GM15510 (cell line): ENCODE measurements at regions not wholly inside any gene's neighbourhood (a gene's known extent, or its start where the extent isn't known, plus 50 kb on each side); places are given as distances from the start of the nearest gene placed in this dataset.

Experiments
- POLR2A ChIP-seq: IDR thresholded peaks from 3 replicates; pipeline ENCODE4 v1.6.1; 2011; ENCODE audit warnings: borderline replicate concordance; ENCODE audit not compliant: insufficient read length; ENCODE audit errors: extremely low read depth

- TF ChIP-seq POLR2A, result no peak
Observed at GRCh38 chr14:71300566-71301330, 393.5 kb downstream of the PCNX1 start.

- no peak for TF ChIP-seq POLR2A
Observed at GRCh38 chr14:71301611-71302010, 394.4 kb downstream of the PCNX1 start.

DNA sequence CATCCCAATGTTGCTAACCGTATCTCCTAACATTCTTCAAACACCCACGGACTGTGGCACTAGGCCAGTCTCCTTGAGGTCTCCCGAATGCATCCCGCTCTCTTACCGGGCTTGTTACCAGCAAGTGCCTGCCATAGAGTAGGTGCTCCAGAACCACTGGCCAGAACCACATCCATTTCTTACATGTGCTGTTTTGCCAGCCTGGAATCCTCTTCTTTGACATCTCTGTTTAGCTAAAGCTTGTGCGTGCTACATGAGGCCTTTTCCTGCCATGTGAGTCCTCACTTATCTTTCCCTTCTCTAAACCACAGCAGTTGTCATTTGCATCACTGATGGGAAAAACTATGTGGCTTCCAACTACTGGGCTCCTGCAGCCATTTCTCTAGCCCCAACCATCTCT is 397.4 kb downstream of the PCNX1 start:
- TF ChIP-seq POLR2A, result no peak

DNA sequence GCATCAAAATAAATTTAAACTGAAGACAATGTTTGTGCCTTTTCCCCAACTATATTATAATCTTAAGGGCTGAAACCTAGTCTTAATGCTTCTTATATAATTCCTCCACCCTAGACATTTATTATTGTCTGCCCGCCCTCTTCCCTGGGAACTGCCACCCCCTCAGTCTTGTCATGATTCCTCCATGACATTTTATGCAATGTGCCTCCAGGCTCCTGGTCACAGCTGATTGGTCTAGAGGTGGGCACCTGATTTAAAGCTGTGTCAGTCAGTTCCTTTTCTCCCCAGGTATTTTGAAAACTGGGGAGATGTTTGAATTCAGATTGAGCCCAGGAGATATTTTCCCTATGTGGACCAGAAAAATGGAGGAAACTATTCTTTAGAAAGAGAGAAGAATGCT is 401.4 kb downstream of the PCNX1 start:
- no peak for TF ChIP-seq POLR2A

DNA sequence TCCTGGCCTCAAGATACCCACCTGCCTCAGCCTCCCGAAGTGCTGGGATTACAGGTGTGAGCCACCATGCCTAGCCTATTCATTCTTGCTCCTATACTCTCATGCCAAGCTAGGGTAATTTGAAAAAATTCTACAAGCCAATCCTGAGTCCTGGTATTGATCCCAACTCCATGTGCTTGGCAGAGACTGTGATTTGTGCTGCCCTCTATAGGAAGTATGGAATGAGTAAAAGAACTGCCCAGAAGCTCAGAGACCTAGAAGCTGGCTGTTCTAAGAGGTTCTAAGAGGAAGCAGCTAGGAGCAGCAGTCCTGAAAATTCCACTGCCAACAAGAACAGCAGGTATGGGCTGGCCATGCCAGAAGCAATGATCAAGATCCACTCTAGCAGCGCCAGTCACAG is 402.5 kb downstream of the PCNX1 start:
- TF ChIP-seq POLR2A, result no peak

GRCh38 chr14:71311061-71311460 is 403.8 kb downstream of the PCNX1 start:
- no peak for TF ChIP-seq POLR2A

DNA sequence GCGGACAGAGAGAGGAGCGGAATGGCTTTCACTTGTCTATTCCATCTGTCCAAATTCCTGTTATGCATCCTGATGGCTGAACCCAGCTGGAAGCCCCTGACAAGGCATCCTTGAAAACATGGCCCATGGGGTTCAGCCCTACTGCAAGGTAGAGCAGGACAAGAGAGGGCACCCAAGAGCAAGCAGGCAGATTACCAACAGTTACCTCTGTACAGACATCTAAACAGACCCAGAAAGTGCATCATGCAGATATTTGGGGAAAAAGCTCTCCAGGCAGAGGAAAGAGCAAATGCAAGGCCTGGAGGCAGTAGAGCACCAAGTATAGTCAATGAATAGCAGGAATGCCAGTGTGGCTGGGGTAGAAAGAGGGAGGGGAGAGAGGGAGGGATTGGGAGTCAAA is 407.5 kb downstream of the PCNX1 start:
- no peak for TF ChIP-seq POLR2A

- no peak for TF ChIP-seq POLR2A
Observed at GRCh38 chr14:71317385-71318096, 410.3 kb downstream of the PCNX1 start.

GRCh38 chr14:71318097-71318459 is 410.8 kb downstream of the PCNX1 start:
- TF ChIP-seq POLR2A, result no peak

GRCh38 chr14:71319666-71320065 is 412.4 kb downstream of the PCNX1 start:
- no peak for TF ChIP-seq POLR2A

DNA sequence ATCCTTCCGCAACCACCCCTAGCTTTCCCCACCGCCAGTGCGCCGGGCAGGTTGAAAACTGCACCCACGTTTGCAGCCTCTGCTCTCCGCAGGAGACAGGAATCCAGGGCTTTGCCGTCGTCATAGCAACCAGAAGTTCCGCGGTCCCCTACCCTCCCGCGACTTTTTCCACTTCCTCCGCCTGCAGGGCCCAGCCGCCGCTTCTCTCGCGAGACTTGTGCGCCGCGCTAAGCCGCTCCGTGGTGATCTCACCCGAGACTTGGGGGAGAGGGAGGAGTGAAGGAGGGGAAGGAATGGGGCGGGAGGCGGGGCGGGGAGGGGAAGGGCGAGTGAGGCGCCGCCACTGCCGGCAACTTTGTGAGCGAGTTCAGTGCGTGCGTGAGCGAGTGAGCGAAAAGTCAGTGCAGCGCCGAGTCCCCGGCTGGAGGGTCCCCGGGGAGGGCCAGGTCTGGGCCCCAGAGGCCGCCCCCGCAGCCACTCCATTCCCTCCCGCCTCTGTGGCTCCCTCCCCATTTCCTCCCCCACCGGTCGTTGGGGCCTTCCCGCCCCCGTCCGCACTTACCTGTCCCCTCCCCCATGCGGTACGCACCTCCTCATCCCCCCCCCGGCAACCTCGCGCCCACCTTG is 413.0 kb downstream of the PCNX1 start, which contains the start of gene SIPA1L1:
SIPA1L1 (plus strand) TSS at position 370 of the 627 bp plus-strand sequence.
- peak; percentile 91 for TF ChIP-seq POLR2A

DNA sequence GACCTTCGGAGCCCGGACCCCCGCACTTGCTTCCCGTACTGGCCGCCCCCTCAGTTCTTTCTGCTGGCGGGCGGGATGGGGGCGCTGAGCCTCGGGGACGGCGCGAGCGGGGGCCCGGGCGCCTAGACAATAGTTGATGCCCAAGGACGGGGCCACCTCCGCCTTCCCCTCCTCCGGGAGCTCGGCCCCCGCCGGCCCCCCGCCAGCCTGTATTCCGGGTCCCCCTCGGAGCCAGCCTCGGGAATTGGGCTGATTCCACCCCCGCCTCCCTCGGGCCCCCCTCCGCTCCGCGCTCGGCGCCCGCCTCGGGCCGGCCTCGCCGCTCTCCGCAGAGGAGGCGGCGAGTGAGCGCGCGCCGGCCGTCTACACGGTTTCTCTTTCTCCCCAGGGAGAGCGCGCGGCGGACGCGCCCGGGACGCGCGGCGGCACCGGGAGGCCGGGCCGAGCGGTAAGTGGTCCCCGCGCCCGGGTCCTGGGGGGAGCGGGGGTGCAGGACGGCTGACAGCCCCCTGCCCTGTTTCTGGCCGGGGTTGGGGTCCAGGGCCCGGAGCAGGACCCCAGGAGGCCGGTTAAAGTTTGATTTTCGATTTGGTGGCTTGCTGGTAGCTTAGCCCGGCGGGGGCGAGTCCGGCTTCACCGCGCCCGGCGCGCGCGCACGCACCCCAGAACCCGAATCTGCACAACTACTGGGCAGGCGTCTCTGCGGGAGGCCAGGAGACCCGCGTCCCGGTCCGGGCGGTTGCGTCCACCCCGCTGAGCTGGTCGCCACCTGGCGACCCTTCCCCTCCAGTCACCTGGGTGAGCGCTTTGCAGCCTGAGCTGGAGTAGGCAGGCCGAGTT is 413.7 kb downstream of the PCNX1 start:
- TF ChIP-seq POLR2A, result peak; percentile 70

DNA sequence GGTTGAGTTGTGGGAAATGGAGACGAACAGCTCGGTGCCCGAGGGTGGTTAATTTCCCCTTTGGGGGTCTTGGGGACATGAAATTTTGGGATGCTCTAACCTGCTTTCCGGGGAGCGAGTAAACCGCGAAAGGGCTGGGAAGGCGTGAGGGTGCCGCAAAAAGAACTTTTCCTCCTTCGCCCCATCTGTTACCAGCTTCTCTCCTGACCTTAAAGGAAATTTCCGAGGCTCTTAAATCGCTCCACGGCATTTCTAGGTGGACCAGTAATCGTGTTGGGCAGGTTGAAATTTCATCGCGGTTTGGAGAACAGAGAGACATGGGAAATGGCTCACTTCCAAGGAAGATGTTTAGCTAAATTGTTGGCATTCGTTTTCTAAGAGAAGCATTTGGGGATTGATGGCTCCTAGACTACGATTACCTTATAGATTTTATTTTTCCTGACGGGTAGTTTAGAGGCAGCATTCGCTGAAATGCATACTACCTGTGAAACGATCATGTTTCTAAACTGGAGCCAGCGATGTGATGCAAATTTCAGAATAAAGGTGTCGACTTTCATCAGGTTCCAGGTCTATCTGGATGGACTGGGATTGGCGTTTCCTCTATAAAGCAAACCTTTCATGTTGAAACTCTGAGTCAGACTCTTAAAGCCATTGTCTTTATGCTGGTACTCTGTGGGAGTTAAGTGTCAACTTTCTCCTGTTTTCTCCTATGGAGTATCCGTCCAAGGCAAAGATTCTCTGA is 414.5 kb downstream of the PCNX1 start:
- TF ChIP-seq POLR2A, result no peak

DNA sequence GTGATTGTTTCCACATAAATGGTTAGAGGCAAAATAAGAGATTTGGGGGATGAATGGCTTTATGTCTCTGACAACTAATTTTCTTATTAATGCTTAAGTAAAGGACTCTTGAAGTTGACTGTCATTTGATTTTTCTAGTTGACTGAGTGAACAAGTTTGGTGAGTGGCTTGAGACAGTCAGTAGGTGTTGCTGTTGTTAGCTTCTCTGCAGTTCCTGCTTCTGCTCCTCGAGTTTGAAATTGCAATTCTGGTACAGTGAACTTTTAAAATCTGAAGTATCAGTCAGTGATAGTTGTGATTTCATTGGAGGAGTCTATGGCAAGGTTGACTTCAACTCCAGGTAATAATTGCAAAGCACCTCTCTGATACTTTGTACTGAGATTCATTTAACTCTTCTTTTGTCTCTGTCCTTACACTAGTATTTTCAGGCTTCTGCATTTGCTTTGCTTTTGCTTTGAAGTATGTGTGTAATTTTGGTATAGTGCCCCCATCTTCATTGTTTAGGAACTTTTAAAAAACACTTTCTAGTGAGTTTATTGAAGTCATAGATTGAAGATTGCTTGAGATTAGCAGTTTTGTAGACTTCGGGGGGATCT is 415.5 kb downstream of the PCNX1 start:
- TF ChIP-seq POLR2A, result no peak

GRCh38 chr14:71324767-71325272 is 417.6 kb downstream of the PCNX1 start:
- TF ChIP-seq POLR2A, result no peak
